SK-N-SH treated with all-trans-retinoic acid at 6 μM for 48 hours (cell line): ENCODE measurements at regions not wholly inside any gene's neighbourhood (a gene's known extent, or its start where the extent isn't known, plus 50 kb on each side); places are given as distances from the start of the nearest gene placed in this dataset.

Source experiments
- ATAC-seq: fragments of 200-7000 bp; cut with Tn5 transposase; 3 replicates; pipeline ENCODE4 v1.9.1; 2020; ENCODE audit warnings: mild to moderate bottlenecking, moderate library complexity
- ARNTL ChIP-seq: fragments of 450-650 bp; formaldehyde crosslinking; IDR thresholded peaks from 2 replicates; pipeline ENCODE4 v1.5.0; 2020; ENCODE audit warnings: low read depth, mild to moderate bottlenecking, moderate library complexity, borderline replicate concordance
- BACH2 ChIP-seq: fragments of 250-450 bp; sonication (Bioruptor Pico); IDR thresholded peaks from 2 replicates; pipeline ENCODE4 v1.9.0; 2021; ENCODE audit warnings: mild to moderate bottlenecking, borderline replicate concordance
- CREB5 ChIP-seq: fragments of 250-450 bp; sonication (Bioruptor Pico); IDR thresholded peaks from 2 replicates; pipeline ENCODE4 v1.5.1; 2020; ENCODE audit warnings: low read depth, mild to moderate bottlenecking, moderate library complexity
- CSDC2 ChIP-seq: fragments of 250-450 bp; sonication (Bioruptor Pico); IDR thresholded peaks from 2 replicates; pipeline ENCODE4 v1.5.0; 2020; ENCODE audit warnings: mild to moderate bottlenecking, moderate library complexity
- CSRNP3 ChIP-seq: fragments of 250-450 bp; sonication (Bioruptor Pico); IDR thresholded peaks from 2 replicates; pipeline ENCODE4 v1.5.1; 2021; ENCODE audit warnings: mild to moderate bottlenecking, moderate library complexity
- GLIS3 ChIP-seq: fragments of 250-450 bp; sonication (Bioruptor Pico); IDR thresholded peaks from 2 replicates; pipeline ENCODE4 v1.5.0; 2020; ENCODE audit warnings: mild to moderate bottlenecking, moderate library complexity
- ISL1 ChIP-seq: fragments of 250-450 bp; sonication (Bioruptor Pico); IDR thresholded peaks from 2 replicates; pipeline ENCODE4 v2.1.2; 2022; ENCODE audit warnings: mild to moderate bottlenecking, moderate library complexity
- OSR1 ChIP-seq: fragments of 250-450 bp; sonication (Bioruptor Pico); IDR thresholded peaks from 2 replicates; pipeline ENCODE4 v1.8.0; 2022; ENCODE audit warnings: moderate library complexity, mild to moderate bottlenecking, inconsistent platforms
- PATZ1 ChIP-seq: fragments of 250-450 bp; sonication (Bioruptor Pico); IDR thresholded peaks from 2 replicates; pipeline ENCODE4 v1.8.0; 2020; ENCODE audit warnings: mild to moderate bottlenecking, moderate library complexity, borderline replicate concordance
- PPARA ChIP-seq: fragments of 250-450 bp; sonication (Bioruptor Pico); IDR thresholded peaks from 2 replicates; pipeline ENCODE4 v1.5.0; 2020; ENCODE audit warnings: mild to moderate bottlenecking, borderline replicate concordance
- SNAI2 ChIP-seq: fragments of 250-450 bp; sonication (Bioruptor Pico); IDR thresholded peaks from 2 replicates; pipeline ENCODE4 v1.5.0; 2020; ENCODE audit warnings: mild to moderate bottlenecking, moderate library complexity
- TCF4 ChIP-seq: fragments of 250-450 bp; sonication (Bioruptor Pico); IDR thresholded peaks from 2 replicates; pipeline ENCODE4 v1.8.0; 2021; ENCODE audit warnings: mild to moderate bottlenecking, moderate library complexity, borderline replicate concordance
- TSHZ2 ChIP-seq: fragments of 250-450 bp; sonication (Bioruptor Pico); IDR thresholded peaks from 2 replicates; pipeline ENCODE4 v1.5.0; 2020; ENCODE audit warnings: mild to moderate bottlenecking, moderate library complexity
- ZC3H10 ChIP-seq: fragments of 250-450 bp; sonication (Bioruptor Pico); IDR thresholded peaks from 2 replicates; pipeline ENCODE4 v1.5.1; 2021; ENCODE audit warnings: mild to moderate bottlenecking, moderate library complexity
- ZFP3 ChIP-seq: fragments of 250-450 bp; sonication (Bioruptor Pico); IDR thresholded peaks from 2 replicates; pipeline ENCODE4 v1.5.0; 2020; ENCODE audit warnings: mild to moderate bottlenecking, moderate library complexity
- ZFP30 ChIP-seq: fragments of 450-650 bp; formaldehyde crosslinking; IDR thresholded peaks from 2 replicates; pipeline ENCODE4 v1.5.0; 2022; ENCODE audit warnings: mild to moderate bottlenecking, moderate library complexity
- ZNF565 ChIP-seq: fragments of 450-650 bp; formaldehyde crosslinking; conservative IDR thresholded peaks from 2 replicates; pipeline ENCODE4 v1.5.0; 2020; ENCODE audit warnings: low read depth, mild to moderate bottlenecking, moderate library complexity
- ZNF70 ChIP-seq: fragments of 450-650 bp; formaldehyde crosslinking; IDR thresholded peaks from 2 replicates; pipeline ENCODE4 v1.5.0; 2020; ENCODE audit warnings: mild to moderate bottlenecking, moderate library complexity
- ZNF8 ChIP-seq: fragments of 450-650 bp; formaldehyde crosslinking; IDR thresholded peaks from 2 replicates; pipeline ENCODE4 v1.5.0; 2020; ENCODE audit warnings: mild to moderate bottlenecking, moderate library complexity

- TF ChIP-seq BACH2 (CRISPR knock-in tag) (no peak), PPARA (CRISPR knock-in tag) (no peak), GLIS3 (no peak), ZFP30 (no peak), SNAI2 (CRISPR knock-in tag) (no peak), ARNTL (CRISPR knock-in tag) (no peak), PATZ1 (CRISPR knock-in tag) (no peak), ZNF8 (CRISPR knock-in tag) (no peak), TSHZ2 (CRISPR knock-in tag) (no peak), CREB5 (CRISPR knock-in tag) (no peak), CSRNP3 (CRISPR knock-in tag) (no peak), ZNF70 (CRISPR knock-in tag) (no peak), OSR1 (no peak), ZNF565 (CRISPR knock-in tag) (no peak), ZFP3 (CRISPR knock-in tag) (no peak), ZC3H10 (CRISPR knock-in tag) (no peak), TCF4 (CRISPR knock-in tag) (no peak)
- ATAC-seq, result no peak
Observed at GRCh38 chr5:6086871-6087270, 291.5 kb downstream of the MED10 start.

GRCh38 chr5:6085341-6085860, 292.9 kb downstream of the MED10 start:
- ATAC-seq, result no peak
- TF ChIP-seq CSDC2 (CRISPR knock-in tag) (no peak), ZFP30 (no peak), TSHZ2 (CRISPR knock-in tag) (no peak), ZNF8 (CRISPR knock-in tag) (no peak), ZNF70 (CRISPR knock-in tag) (no peak), SNAI2 (CRISPR knock-in tag) (no peak), ISL1 (CRISPR knock-in tag) (no peak), ARNTL (CRISPR knock-in tag) (no peak), TCF4 (CRISPR knock-in tag) (no peak), CREB5 (CRISPR knock-in tag) (no peak)
